ENCODE measurements at regions not wholly inside any gene's neighbourhood (a gene's known extent, or its start where the extent isn't known, plus 50 kb on each side); places are given as distances from the start of the nearest gene placed in this dataset.

GRCh38 chr18:73942081-73942625 lies 205.5 kb downstream of the FBXO15 start:
- H3K27ac Mint-ChIP-seq = no peak overlapping the region
- no peaks in the 10 kb centered on the region for H3K36me3 Mint-ChIP-seq
- no peak overlapping the region for H3K4me3 Mint-ChIP-seq
- Histone ChIP-seq H3K36me3 (ENCODE audit: control insufficient read depth, insufficient read depth, low read length) (no peaks in the 10 kb centered on the region), H3K4me3 (ENCODE audit: low read length) (no peak overlapping the region), H3K9me3 (ENCODE audit: control insufficient read depth, insufficient read depth, low read length) (no peaks in the 10 kb centered on the region), H3K27me3 (ENCODE audit: control insufficient read depth, insufficient read depth, low read length) (no peaks in the 10 kb centered on the region), H3K4me1 (ENCODE audit: control insufficient read depth, insufficient read depth, low read length) (no peaks in the 10 kb centered on the region), H3K27ac (ENCODE audit: low read length) (no peak overlapping the region)
- DNase-seq = no peak
- H3K4me1 Mint-ChIP-seq = no peaks in the 10 kb centered on the region
- WGBS (ENCODE audit: insufficient coverage) = 82% methylated on average over 8 of the region's 8 CpGs
- no peak for ATAC-seq
- H3K9me3 Mint-ChIP-seq = peaks cover 2% of the 10 kb centered on the region in 2 donors
- intact Hi-C loops (cut with micrococcal nuclease) = no loop called here
- TF ChIP-seq CTCF (IDR thresholded peaks at IDR 0.05) = no peak
- peaks cover 0 to 7% of the 10 kb centered on the region in 2 donors for H3K27me3 Mint-ChIP-seq (ENCODE audit: low read depth in 2 of 2)

GRCh38 chr18:73940721-73941120 lies 206.9 kb downstream of the FBXO15 start:
- WGBS (ENCODE audit: insufficient coverage) = 72% methylated on average over 8 of the region's 8 CpGs
- Mint-ChIP-seq H3K4me1 (no peaks in the 10 kb centered on the region), H3K9me3 (peaks cover 2% of the 10 kb centered on the region in 2 donors)

GRCh38 chr18:73939391-73939790 lies 208.2 kb downstream of the FBXO15 start:
- no peak for ATAC-seq
- no peaks in the 10 kb centered on the region for H3K27me3 ChIP-seq (ENCODE audit: control insufficient read depth, insufficient read depth, low read length)
- Mint-ChIP-seq H3K27ac (no peak overlapping the region), H3K36me3 (no peaks in the 10 kb centered on the region), H3K4me1 (no peaks in the 10 kb centered on the region), H3K9me3 (peaks cover 2% of the 10 kb centered on the region in 2 donors), H3K27me3 (ENCODE audit: low read depth in 2 of 2) (peaks cover 0 to 7% of the 10 kb centered on the region in 2 donors), H3K4me3 (no peak overlapping the region)
- no peaks in the 10 kb centered on the region for H3K9me3 ChIP-seq (ENCODE audit: control insufficient read depth, insufficient read depth, low read length)
- no peaks in the 10 kb centered on the region for H3K4me1 ChIP-seq (ENCODE audit: control insufficient read depth, insufficient read depth, low read length)
- no peak for DNase-seq
- WGBS (ENCODE audit: insufficient coverage) = 92% methylated on average over 5 of the region's 5 CpGs
- H3K4me3 ChIP-seq (ENCODE audit: low read length) = no peak overlapping the region
- no peak for TF ChIP-seq CTCF (IDR thresholded peaks at IDR 0.05)
- no peak overlapping the region for H3K27ac ChIP-seq (ENCODE audit: low read length)
- no peaks in the 10 kb centered on the region for H3K36me3 ChIP-seq (ENCODE audit: control insufficient read depth, insufficient read depth, low read length)
- intact Hi-C loops (cut with micrococcal nuclease) = no loop called here

More at GRCh38 chr18:73940721-73941120, 206.9 kb downstream of the FBXO15 start:
- H3K27me3 ChIP-seq (ENCODE audit: control insufficient read depth, insufficient read depth, low read length) = no peaks in the 10 kb centered on the region
- no peaks in the 10 kb centered on the region for H3K9me3 ChIP-seq (ENCODE audit: control insufficient read depth, insufficient read depth, low read length)
- DNase-seq (no peak), ATAC-seq (no peak)
- no peak overlapping the region for H3K4me3 ChIP-seq (ENCODE audit: low read length)
- Mint-ChIP-seq H3K36me3 (no peaks in the 10 kb centered on the region), H3K27me3 (ENCODE audit: low read depth in 2 of 2) (peaks cover 0 to 7% of the 10 kb centered on the region in 2 donors), H3K27ac (no peak overlapping the region), H3K4me3 (no peak overlapping the region)
- no peaks in the 10 kb centered on the region for H3K4me1 ChIP-seq (ENCODE audit: control insufficient read depth, insufficient read depth, low read length)
- no peak overlapping the region for H3K27ac ChIP-seq (ENCODE audit: low read length)
- intact Hi-C loops (cut with micrococcal nuclease) = no loop called here
- TF ChIP-seq CTCF (IDR thresholded peaks at IDR 0.05) = no peak
- no peaks in the 10 kb centered on the region for H3K36me3 ChIP-seq (ENCODE audit: control insufficient read depth, insufficient read depth, low read length)

- no peak for TF ChIP-seq CTCF (IDR thresholded peaks at IDR 0.05)
- no peaks in the 10 kb centered on the region for H3K27me3 Mint-ChIP-seq (ENCODE audit: low read depth in 2 of 2)
- DNase-seq (no peak), ATAC-seq (no peak)
- H3K4me3 Mint-ChIP-seq = no peak overlapping the region
- H3K36me3 ChIP-seq (ENCODE audit: control insufficient read depth, insufficient read depth, low read length) = no peaks in the 10 kb centered on the region
- no peaks in the 10 kb centered on the region for H3K4me1 Mint-ChIP-seq
- 83% methylated on average over 3 of the region's 3 CpGs for WGBS (ENCODE audit: insufficient coverage)
- intact Hi-C loops (cut with micrococcal nuclease) = no loop called here
- no peaks in the 10 kb centered on the region for H3K9me3 Mint-ChIP-seq
- no peaks in the 10 kb centered on the region for H3K27me3 ChIP-seq (ENCODE audit: control insufficient read depth, insufficient read depth, low read length)
- H3K36me3 Mint-ChIP-seq = no peaks in the 10 kb centered on the region
- no peak overlapping the region for H3K4me3 ChIP-seq (ENCODE audit: low read length)
- H3K27ac ChIP-seq (ENCODE audit: low read length) = no peak overlapping the region
- no peaks in the 10 kb centered on the region for H3K9me3 ChIP-seq (ENCODE audit: control insufficient read depth, insufficient read depth, low read length)
- H3K27ac Mint-ChIP-seq = no peak overlapping the region
- no peaks in the 10 kb centered on the region for H3K4me1 ChIP-seq (ENCODE audit: control insufficient read depth, insufficient read depth, low read length)
Measured at GRCh38 chr18:73933685-73934084, 213.9 kb downstream of the FBXO15 start.
